A673 (cell line): ENCODE measurements at regions not wholly inside any gene's neighbourhood (a gene's known extent, or its start where the extent isn't known, plus 50 kb on each side); places are given as distances from the start of the nearest gene placed in this dataset.
"Not testable (repeated sequence)": the region's sequence is repeated elsewhere in the genome, so short reads cannot be mapped to it uniquely, and the experiment has no call there.

Experiments
- CTCF ChIP-seq: fragments of 300-800, 200-600 bp; sonication (generic); conservative IDR thresholded peaks from 2 replicates; pipeline ENCODE4 v1.5.1; 2017; ENCODE audit warnings: low read depth, mild to moderate bottlenecking, antibody characterized with exemption, low read length, moderate library complexity, mixed read lengths
- EZH2 ChIP-seq: fragments of 200-600 bp; sonication (generic); IDR thresholded peaks from 2 replicates; pipeline ENCODE4 v1.6.1; 2017; ENCODE audit warnings: borderline replicate concordance, low read depth, mild to moderate bottlenecking, mixed read lengths, antibody characterized with exemption, low read length; ENCODE audit not compliant: poor library complexity, severe bottlenecking

GRCh38 chrX:142606629-142607028 lies 401.5 kb upstream of the MAGEC2 start:
- TF ChIP-seq CTCF, EZH2: not testable (repeated sequence)
